Glutamatergic neuron (in vitro differentiated cells): ENCODE measurements at regions not wholly inside any gene's neighbourhood (a gene's known extent, or its start where the extent isn't known, plus 50 kb on each side); places are given as distances from the start of the nearest gene placed in this dataset.

Experiments used
- DNase-seq: peaks from one replicate; pipeline ENCODE4 v3.0.0; 2022
- H3K27ac Mint-ChIP-seq: one replicate; pipeline ENCODE4 v1.8.0; 2020; ENCODE audit warnings: mild to moderate bottlenecking, mixed read lengths, inconsistent platforms; ENCODE audit not compliant: unreplicated experiment
- H3K27me3 Mint-ChIP-seq: one replicate; pipeline ENCODE4 v1.8.0; 2020; ENCODE audit warnings: mild to moderate bottlenecking, moderate library complexity, mixed read lengths, inconsistent platforms; ENCODE audit not compliant: unreplicated experiment
- H3K36me3 Mint-ChIP-seq: one replicate; pipeline ENCODE4 v1.8.0; 2020; ENCODE audit warnings: mild to moderate bottlenecking, mixed read lengths, inconsistent platforms; ENCODE audit not compliant: unreplicated experiment
- H3K4me1 Mint-ChIP-seq: one replicate; pipeline ENCODE4 v1.8.0; 2020; ENCODE audit warnings: mild to moderate bottlenecking, low read depth, mixed read lengths, inconsistent platforms; ENCODE audit not compliant: unreplicated experiment
- H3K4me3 Mint-ChIP-seq: one replicate; pipeline ENCODE4 v1.8.0; 2020; ENCODE audit warnings: mild to moderate bottlenecking, mixed read lengths, inconsistent platforms; ENCODE audit not compliant: unreplicated experiment
- H3K9me3 Mint-ChIP-seq: one replicate; pipeline ENCODE4 v1.8.0; 2020; ENCODE audit warnings: mild to moderate bottlenecking, moderate library complexity, mixed read lengths, inconsistent platforms; ENCODE audit not compliant: unreplicated experiment
- TF ChIP-seq, protein P1 (sequence below): fragments of 200-600 bp; sonication (generic); IDR thresholded peaks from one replicate; pipeline ENCODE4 v1.5.0; 2021; ENCODE audit not compliant: partially characterized antibody, unreplicated experiment

- Mint-ChIP-seq H3K9me3 (peaks cover 2% of the 10 kb centered on the region), H3K27me3 (no peaks in the 10 kb centered on the region), H3K36me3 (no peaks in the 10 kb centered on the region), H3K27ac (no peak overlapping the region), H3K4me3 (no peak overlapping the region), H3K4me1 (no peaks in the 10 kb centered on the region)
- no peak for DNase-seq
- TF ChIP-seq, protein P1, sequence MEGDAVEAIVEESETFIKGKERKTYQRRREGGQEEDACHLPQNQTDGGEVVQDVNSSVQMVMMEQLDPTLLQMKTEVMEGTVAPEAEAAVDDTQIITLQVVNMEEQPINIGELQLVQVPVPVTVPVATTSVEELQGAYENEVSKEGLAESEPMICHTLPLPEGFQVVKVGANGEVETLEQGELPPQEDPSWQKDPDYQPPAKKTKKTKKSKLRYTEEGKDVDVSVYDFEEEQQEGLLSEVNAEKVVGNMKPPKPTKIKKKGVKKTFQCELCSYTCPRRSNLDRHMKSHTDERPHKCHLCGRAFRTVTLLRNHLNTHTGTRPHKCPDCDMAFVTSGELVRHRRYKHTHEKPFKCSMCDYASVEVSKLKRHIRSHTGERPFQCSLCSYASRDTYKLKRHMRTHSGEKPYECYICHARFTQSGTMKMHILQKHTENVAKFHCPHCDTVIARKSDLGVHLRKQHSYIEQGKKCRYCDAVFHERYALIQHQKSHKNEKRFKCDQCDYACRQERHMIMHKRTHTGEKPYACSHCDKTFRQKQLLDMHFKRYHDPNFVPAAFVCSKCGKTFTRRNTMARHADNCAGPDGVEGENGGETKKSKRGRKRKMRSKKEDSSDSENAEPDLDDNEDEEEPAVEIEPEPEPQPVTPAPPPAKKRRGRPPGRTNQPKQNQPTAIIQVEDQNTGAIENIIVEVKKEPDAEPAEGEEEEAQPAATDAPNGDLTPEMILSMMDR: no peak
These were observed 875.4 kb upstream of the PRKX start for GRCh38 chrX:4588893-4589292.

DNA sequence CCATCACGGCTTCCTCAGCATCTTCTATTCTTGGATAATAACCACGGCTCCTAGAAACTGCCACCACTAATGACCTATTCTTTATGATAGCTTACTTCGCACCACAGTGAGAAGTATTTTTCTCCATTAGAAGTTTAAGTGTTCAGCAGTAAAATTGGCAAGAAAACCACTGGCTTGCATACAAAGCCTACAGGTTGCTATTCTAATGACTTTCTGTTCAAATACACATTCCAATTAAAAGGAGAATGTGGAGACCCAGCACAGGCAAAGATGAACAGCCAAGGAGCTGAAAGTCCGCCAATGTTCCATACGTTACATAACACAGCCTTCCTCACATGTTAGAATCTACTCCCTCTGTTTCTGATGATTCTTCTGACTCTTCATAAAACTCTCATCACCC lies 875.0 kb upstream of the PRKX start:
- Mint-ChIP-seq H3K27ac (no peak overlapping the region), H3K27me3 (no peaks in the 10 kb centered on the region), H3K4me3 (no peak overlapping the region), H3K9me3 (peaks cover 2% of the 10 kb centered on the region), H3K36me3 (no peaks in the 10 kb centered on the region), H3K4me1 (no peaks in the 10 kb centered on the region)
- DNase-seq: no peak
- TF ChIP-seq, protein P1: no peak

GRCh38 chrX:4588056-4588455 lies 874.6 kb upstream of the PRKX start:
- Mint-ChIP-seq H3K27ac (no peak overlapping the region), H3K4me1 (no peaks in the 10 kb centered on the region), H3K36me3 (no peaks in the 10 kb centered on the region), H3K27me3 (no peaks in the 10 kb centered on the region), H3K4me3 (no peak overlapping the region), H3K9me3 (peaks cover 2% of the 10 kb centered on the region)
- TF ChIP-seq, protein P1: no peak
- DNase-seq: no peak

DNA sequence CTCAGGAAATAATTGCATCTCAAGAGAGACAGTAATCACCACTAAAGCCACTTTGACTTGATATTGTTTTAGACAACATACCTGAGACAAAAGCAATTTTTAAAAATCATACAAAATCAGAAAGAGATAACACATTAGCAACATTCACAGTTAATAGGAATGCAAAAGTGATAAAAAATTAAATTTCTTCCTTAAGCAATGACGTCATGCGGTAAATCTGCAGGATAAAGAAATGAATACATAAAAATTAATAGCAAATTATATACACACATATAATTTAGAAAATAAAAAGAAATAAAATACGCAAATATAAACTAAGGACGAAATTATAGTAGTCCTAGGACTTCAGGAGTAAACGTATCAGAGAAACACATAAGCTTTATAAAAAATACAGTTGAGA lies 866.5 kb upstream of the PRKX start:
- Mint-ChIP-seq H3K4me3 (no peak overlapping the region), H3K27me3 (peaks cover 2% of the 10 kb centered on the region), H3K27ac (no peak overlapping the region), H3K9me3 (peaks cover 3% of the 10 kb centered on the region), H3K36me3 (no peaks in the 10 kb centered on the region), H3K4me1 (no peaks in the 10 kb centered on the region)
- no peak for DNase-seq
- TF ChIP-seq, protein P1: no peak

DNA sequence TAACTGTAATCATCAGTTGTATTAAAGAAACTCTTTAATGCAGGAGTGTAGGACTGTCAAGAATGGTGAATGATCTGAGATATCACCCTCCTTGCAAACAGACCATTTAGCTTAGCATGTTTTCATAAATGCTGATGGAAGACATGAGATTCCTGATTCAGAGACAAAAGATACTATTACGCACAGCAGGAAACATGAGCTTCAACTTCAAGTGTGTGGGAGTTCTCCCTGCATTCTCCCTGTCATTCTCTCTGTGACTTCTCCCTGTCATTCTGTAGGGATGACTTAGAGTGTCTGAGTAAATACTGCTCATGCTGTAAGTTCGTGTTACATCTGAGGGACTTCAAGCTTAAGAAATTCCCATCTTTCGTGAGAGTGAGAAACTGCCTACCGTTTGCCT lies 866.0 kb upstream of the PRKX start:
- Mint-ChIP-seq H3K27me3 (peaks cover 2% of the 10 kb centered on the region), H3K36me3 (no peaks in the 10 kb centered on the region), H3K4me1 (no peaks in the 10 kb centered on the region), H3K27ac (no peak overlapping the region), H3K9me3 (peaks cover 3% of the 10 kb centered on the region), H3K4me3 (no peak overlapping the region)
- DNase-seq: no peak
- TF ChIP-seq, protein P1: no peak
